ENCODE measurements at regions not wholly inside any gene's neighbourhood (a gene's known extent, or its start where the extent isn't known, plus 50 kb on each side); places are given as distances from the start of the nearest gene placed in this dataset.

DNA sequence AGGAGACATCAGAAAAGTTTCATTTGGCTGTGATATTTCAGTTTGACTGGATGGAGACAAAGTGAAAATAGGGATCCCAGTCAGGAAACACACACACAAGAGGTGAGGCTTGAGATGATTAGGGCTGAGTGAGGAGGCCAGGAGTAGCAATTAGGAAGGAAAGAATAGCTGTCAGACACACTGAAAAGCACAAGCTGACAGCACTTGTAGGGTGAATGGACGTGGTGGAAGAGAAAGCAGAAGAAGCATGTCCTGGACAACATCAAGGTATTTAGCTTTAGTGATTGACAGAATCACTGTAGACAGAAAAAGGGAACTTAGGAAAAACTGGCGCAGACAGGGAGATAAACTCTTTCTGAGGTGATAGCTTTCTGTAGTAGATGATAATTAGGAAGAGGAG is 347.7 kb downstream of the TGFB2 start:
- TF ChIP-seq POLR2A (IDR thresholded peaks at IDR 0.05) = no peak
- TF ChIP-seq, protein P1, sequence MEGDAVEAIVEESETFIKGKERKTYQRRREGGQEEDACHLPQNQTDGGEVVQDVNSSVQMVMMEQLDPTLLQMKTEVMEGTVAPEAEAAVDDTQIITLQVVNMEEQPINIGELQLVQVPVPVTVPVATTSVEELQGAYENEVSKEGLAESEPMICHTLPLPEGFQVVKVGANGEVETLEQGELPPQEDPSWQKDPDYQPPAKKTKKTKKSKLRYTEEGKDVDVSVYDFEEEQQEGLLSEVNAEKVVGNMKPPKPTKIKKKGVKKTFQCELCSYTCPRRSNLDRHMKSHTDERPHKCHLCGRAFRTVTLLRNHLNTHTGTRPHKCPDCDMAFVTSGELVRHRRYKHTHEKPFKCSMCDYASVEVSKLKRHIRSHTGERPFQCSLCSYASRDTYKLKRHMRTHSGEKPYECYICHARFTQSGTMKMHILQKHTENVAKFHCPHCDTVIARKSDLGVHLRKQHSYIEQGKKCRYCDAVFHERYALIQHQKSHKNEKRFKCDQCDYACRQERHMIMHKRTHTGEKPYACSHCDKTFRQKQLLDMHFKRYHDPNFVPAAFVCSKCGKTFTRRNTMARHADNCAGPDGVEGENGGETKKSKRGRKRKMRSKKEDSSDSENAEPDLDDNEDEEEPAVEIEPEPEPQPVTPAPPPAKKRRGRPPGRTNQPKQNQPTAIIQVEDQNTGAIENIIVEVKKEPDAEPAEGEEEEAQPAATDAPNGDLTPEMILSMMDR (IDR thresholded peaks at IDR 0.05) = no peak

All from upper lobe of left lung (tissue), 4 donors.